Left lobe of liver (tissue), 2 donors: ENCODE measurements at regions not wholly inside any gene's neighbourhood (a gene's known extent, or its start where the extent isn't known, plus 50 kb on each side); places are given as distances from the start of the nearest gene placed in this dataset.

ENCODE experiments used
- ATAC-seq: fragments of 200-7000 bp; cut with Tn5 transposase; one replicate; pipeline ENCODE4 v1.9.1; 2020; ENCODE audit warnings: mild to moderate bottlenecking, moderate library complexity
- DNase-seq: peaks from one replicate; pipeline ENCODE4 v3.0.0-alpha.2; 2020; ENCODE audit warnings: low spot score
- donor health status: DM: no; HTN: no; CAD: no; lungs with moderate emphysema.
- donor health status: DM: no; HTN: yes; CAD: no.

GRCh38 chr5:135249658-135250057, 149.4 kb downstream of the MACROH2A1 start:
- DNase-seq = peak; percentile 14
- ATAC-seq = no peak

- DNase-seq (peak; percentile 23), ATAC-seq (no peak)
Observed at GRCh38 chr5:135248801-135249231, 150.2 kb downstream of the MACROH2A1 start.

GRCh38 chr5:135246923-135247795, 151.9 kb downstream of the MACROH2A1 start:
- ATAC-seq (no peak), DNase-seq (peak; percentile 22)

GRCh38 chr5:135246605-135246922, 152.5 kb downstream of the MACROH2A1 start:
- DNase-seq (peak; percentile 22), ATAC-seq (no peak)

GRCh38 chr5:135245521-135246499, 153.2 kb downstream of the MACROH2A1 start:
- ATAC-seq (no peak), DNase-seq (peak; percentile 35)

- ATAC-seq = no peak
- peak; percentile 21 for DNase-seq
Observed at GRCh38 chr5:135244620-135245021, 154.4 kb downstream of the MACROH2A1 start.

- no peak for ATAC-seq
- peak; percentile 40 for DNase-seq
Observed at GRCh38 chr5:135243556-135244285, 155.3 kb downstream of the MACROH2A1 start.

GRCh38 chr5:135242866-135243555, 156.0 kb downstream of the MACROH2A1 start:
- DNase-seq (peak; percentile 18), ATAC-seq (no peak)

GRCh38 chr5:135242021-135242865, 156.8 kb downstream of the MACROH2A1 start:
- ATAC-seq (no peak), DNase-seq (peak; percentile 27)

- ATAC-seq (no peak), DNase-seq (peak; percentile 7)
Observed at GRCh38 chr5:135241536-135241935, 157.5 kb downstream of the MACROH2A1 start.

GRCh38 chr5:135240781-135241360, 158.2 kb downstream of the MACROH2A1 start:
- DNase-seq (peak; percentile 18), ATAC-seq (no peak)

- ATAC-seq (no peak), DNase-seq (peak; percentile 15)
Observed at GRCh38 chr5:135240283-135240633, 158.8 kb downstream of the MACROH2A1 start.

- DNase-seq (peak; percentile 33), ATAC-seq (no peak)
Observed at GRCh38 chr5:135239453-135240282, 159.4 kb downstream of the MACROH2A1 start.

- ATAC-seq (no peak), DNase-seq (peak; percentile 24)
Observed at GRCh38 chr5:135238622-135239452, 160.2 kb downstream of the MACROH2A1 start.

- DNase-seq = no peak
- no peak for ATAC-seq
Observed at GRCh38 chr5:135237748-135238103, 161.3 kb downstream of the MACROH2A1 start.

GRCh38 chr5:135236908-135237747, 161.9 kb downstream of the MACROH2A1 start:
- peak; percentile 25 for ATAC-seq
- DNase-seq = peak; percentile 41
